G401 (cell line): ENCODE measurements at regions not wholly inside any gene's neighbourhood (a gene's known extent, or its start where the extent isn't known, plus 50 kb on each side); places are given as distances from the start of the nearest gene placed in this dataset.

ENCODE experiments used
- DNase-seq: peaks from one replicate; pipeline ENCODE4 v3.0.0-alpha.2; 2015; ENCODE audit warnings: low spot score
- in situ Hi-C: cut with HindIII; loops from 2 replicates; pipeline ENCODE4 v1.10.0; 2016; ENCODE audit warnings: low sequenced_read_pairs, mixed read lengths

DNA sequence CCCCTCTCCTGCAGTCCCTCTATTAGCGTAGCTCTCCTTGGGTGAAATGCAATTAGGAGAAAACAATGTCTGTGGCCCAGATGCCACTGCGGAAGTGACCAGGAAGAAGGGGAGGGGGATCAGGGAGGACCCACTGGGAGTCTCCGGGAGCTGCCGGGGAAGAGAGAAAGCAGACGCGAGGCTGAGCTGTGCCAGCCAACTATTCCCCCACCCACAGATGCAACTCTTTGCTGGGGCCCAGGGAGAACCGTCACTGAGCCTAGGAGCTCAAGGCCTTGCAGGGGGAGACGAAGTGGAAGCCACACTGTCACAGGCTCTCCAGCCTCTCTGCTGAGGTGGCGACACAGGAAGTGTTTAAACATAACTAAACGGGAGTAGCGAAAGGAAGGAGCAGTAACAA is 149.2 kb downstream of the BCOR start:
- in situ Hi-C loops, result no loop called here
- no peak for DNase-seq

DNA sequence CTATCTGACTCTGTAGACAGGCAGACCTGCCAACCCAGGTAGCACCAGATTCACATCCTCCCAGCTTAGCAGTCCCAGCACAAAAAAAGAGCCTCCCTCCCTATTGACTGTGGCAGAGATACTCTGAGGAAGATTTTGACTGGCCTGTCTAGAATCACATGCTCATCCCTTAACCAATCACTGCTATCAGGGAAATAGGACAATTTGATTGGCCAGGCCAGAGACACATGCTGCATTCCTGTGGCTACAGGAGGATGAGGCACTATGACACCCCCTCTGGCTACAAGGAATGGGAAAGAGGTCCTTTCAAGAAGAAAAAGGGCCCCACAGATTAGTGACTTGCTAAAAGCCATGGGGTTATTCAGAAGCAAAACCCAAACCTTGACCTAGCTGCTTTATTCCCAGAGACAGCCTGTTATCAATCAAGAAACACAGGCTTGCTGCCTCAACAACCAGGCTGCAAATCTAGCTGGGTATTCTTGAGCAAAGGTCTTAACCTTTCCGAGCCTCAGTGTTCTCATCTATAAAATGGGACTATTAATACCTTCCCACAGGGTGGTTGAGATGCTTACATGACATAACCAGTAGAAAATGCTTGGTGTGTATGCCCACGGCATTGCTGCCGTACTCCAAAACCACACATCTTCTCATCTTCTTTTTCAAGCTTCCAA is 147.6 kb downstream of the BCOR start:
- DNase-seq, result no peak
- in situ Hi-C loops, result no loop called here

DNA sequence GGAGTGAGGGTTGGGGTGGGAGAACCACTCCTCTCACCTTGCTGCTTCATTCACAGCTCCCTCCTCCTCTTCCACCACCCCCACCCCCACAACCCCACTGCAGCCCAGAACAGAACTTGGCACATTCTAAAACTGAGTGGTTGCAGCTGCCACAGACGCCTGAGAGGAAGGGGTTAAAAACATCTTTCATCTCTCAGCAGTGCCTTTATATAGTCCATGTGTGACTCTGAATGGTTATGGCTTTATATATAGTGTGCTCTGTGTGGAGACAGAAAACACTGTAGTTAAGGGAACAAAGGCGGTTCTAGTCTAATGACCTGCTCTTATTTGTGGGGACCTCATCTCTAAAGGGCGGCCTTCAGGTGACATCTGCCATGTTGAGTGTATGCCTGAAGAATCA is 144.8 kb downstream of the BCOR start:
- in situ Hi-C loops, result no loop called here
- no peak for DNase-seq

DNA sequence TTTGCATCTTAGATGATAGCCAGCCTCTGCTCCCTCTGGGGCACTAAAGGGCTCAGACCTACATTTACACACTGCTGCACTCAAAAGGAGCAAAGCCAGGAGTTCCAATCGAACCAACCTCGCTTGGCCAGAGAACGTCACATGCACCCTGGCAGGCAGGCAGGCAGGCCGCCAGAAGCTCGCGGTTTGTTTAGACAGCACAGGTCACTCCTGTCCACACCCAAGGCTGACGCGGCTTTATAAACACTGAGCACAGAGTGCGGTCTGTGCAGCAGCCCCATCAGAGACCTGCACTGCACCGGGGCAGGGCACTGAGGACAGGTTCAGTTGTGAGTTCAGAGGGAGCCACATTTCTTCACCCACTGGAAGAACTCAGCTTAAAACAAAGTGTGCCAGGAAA is 143.9 kb downstream of the BCOR start:
- no peak for DNase-seq
- in situ Hi-C loops, result no loop called here

DNA sequence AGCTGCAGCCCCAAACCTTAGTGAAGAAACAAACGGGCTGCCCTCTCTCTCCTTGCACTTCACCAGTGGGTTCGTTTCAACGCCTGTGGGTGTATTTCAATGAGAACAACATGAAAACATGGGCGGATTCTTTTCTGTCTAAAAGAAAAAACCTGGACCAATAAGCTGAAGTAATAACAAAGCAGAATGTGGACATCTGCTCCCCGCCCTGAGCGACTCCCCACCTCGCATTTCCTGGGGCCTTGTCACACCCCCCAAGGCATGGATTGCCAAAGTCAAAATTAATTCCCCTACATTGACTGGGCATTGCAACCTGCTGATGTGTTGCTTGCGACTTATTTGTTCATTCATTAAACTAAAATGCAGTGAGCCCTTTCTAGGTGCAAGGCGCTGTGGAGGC is 142.9 kb downstream of the BCOR start:
- in situ Hi-C loops, result no loop called here
- no peak for DNase-seq

DNA sequence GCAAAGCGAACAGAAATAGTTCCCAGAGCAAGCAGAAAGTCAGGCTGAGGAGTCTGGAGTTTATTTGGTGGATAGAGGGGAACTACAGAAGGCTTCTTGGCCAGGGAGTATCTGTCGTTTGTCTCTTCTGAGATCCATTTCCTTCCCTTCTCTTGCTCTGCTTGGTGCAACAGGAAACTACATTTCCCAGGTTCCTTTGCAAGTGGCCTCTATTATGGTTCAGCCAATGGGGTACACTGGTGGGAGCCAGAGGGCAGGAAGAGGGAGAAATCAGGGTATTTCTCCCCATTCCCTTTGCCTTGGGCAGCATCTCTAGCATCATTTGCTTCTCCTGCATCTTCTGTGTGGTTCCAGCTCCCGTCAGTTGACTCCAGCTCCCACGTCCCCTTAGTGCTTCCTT is 142.1 kb downstream of the BCOR start:
- in situ Hi-C loops, result no loop called here
- DNase-seq, result no peak

DNA sequence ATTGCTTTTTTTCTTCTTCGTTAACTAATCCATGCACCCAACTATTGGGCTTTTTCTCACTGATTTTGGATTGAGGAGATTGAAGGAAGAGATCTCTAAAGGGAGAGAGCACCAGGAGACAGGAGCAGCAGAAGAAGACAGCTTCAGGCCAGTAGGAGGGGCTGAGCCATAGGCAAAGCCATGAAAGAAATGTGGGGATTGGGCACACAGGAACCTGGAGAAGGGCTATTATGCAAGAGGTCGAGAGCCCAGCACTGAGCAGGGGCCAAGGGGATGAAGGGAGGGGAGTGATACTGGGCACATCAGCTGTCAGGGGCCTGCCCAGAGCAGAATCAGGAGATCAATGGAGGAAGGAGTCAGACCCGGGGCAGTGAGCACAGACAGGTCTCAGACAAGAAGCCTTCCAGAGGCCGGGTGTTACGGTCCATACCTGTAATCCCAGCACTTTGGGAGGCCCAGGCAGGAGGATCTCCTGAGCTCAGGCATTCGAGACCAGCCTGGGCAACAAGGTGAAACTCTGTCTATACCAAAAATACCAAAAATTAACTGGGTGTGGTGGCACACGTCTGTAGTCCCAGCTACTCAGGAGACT is 140.9 kb downstream of the BCOR start:
- in situ Hi-C loops, result no loop called here
- DNase-seq, result no peak

DNA sequence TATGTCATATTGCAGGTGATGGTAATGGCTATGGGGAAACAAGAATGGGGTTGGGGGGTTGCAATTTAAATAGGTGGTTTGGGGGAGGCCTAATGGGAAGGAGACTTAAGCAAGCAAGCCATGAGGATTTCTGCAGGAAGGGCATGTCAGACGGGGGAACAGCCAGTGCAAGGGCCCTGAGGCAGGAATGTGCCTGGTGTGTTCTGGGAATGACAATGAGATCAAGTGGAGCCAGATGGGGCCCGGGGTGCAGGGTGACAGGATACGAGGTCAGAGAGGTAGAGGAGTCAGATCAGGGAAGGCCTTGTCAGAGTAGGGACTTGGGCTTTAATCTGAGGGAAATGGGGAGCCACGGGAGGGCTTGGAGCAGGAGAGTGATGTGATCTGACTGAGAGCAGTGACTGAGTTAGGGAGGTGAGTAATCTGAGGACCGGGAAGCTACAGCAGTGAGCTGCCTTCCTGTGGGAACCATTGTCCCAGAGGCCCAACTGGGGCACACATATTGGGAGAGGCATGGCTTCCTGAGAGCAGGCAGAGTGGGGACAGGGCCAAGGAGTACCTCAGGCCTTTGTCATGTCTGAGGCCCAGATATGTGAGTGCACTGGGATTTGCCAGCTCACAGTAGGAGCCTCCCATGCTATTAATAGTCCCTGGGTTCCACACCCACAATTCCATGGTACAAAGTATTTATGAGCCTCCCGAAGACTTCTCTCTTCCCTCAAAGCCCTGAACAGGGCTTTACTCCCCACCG is 139.8 kb downstream of the BCOR start:
- in situ Hi-C loops, result no loop called here
- no peak for DNase-seq

DNA sequence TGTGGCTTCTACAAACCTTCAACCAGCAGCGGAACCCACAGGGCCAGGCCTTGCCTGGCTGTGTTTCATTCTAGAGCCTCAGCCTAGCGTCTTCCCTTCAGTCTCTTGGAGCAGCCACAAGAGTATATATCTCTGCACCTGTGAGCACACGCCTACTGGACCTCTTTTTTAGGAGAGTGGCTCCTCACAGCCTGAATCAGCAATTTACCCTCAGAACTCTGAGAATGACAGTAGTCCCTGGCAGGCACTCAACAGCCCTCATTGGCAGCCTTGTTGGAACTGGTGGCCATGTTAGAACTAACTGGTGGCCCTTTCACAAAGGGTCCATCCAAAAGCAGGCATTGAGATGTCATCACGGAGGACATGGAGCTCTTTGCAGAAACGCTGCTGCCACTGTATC is 138.9 kb downstream of the BCOR start:
- no peak for DNase-seq
- in situ Hi-C loops, result no loop called here

DNA sequence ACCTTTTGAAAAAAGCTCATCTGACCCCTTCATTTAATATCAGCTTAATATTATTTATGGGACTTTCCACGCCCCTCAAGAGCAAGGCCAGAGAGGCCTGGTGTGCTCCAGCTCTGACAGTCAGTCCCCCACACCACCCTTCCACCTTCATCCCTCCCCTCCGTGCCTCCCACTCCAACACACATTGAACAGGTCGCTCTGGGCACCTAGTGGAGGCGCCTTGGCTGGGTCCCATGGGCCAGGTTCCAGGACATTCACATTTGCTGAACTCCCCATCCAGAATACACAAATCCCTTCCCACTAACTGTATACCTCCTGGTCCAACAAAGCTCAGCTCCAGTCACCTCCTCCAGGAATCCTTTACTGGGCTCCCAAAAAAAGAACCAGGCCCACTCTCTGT is 137.5 kb downstream of the BCOR start:
- in situ Hi-C loops, result no loop called here
- DNase-seq, result no peak

GRCh38 chrX:39961441-39961840 is 136.3 kb downstream of the BCOR start:
- no peak for DNase-seq
- in situ Hi-C loops, result no loop called here

GRCh38 chrX:39965051-39965573 is 132.6 kb downstream of the BCOR start:
- in situ Hi-C loops, result no loop called here
- no peak for DNase-seq

DNA sequence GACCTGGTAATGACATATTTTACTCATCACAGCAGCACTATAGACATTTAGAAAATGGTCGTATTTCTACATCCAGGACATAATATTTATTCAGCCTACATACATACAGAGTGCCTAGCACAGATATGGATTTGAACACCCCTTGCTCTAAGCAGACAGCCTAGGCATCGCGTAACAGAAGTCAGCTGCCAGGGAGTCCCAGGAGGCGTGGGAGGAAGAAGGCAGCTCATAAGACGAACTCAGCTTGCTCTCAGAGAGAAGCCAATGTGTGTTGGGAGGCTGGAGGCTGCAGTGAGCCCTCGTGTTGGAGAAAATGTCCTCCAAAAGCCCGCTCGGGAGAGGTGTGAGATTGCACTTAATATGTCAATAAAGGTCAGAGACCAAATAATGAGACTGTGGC is 131.6 kb downstream of the BCOR start:
- in situ Hi-C loops, result no loop called here
- DNase-seq, result no peak

- in situ Hi-C loops, result no loop called here
- DNase-seq, result no peak
Observed at GRCh38 chrX:39967348-39967747, 130.4 kb downstream of the BCOR start.

GRCh38 chrX:39969099-39969818 is 128.5 kb downstream of the BCOR start:
- in situ Hi-C loops, result no loop called here
- no peak for DNase-seq

GRCh38 chrX:39969819-39970504 is 127.8 kb downstream of the BCOR start:
- in situ Hi-C loops, result no loop called here
- no peak for DNase-seq

DNA sequence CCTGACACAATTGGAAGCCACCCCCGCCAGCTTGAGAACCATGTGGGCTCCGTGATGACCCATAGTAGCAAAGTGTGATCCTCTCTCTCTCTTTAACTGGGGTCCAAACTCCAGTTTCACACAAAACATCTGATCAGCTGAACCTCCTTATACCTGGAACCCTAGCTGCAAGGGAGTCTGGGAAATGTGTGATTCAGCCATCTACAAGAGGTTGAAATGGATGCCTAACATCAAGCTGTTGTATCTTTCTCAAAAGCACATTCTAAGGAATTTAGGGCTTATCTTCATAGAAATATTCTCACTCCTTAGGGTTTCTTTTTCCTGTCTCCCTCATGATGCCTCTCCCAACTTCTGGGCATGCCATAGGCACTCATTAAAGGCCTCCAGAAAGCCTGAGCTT is 126.0 kb downstream of the BCOR start:
- no peak for DNase-seq
- in situ Hi-C loops, result no loop called here

- DNase-seq, result no peak
- in situ Hi-C loops, result no loop called here
Observed at GRCh38 chrX:39972340-39972739, 125.4 kb downstream of the BCOR start.

GRCh38 chrX:39973810-39974209 is 123.9 kb downstream of the BCOR start:
- no peak for DNase-seq
- in situ Hi-C loops, result no loop called here
